NT2/D1 (cell line): ENCODE measurements at regions not wholly inside any gene's neighbourhood (a gene's known extent, or its start where the extent isn't known, plus 50 kb on each side); places are given as distances from the start of the nearest gene placed in this dataset.

Experiments
- SUZ12 ChIP-seq: IDR thresholded peaks from 2 replicates; pipeline ENCODE4 v1.6.1; 2011; ENCODE audit not compliant: insufficient read length, insufficient read depth; ENCODE audit errors: extremely low read depth
- ZNF274 ChIP-seq: IDR thresholded peaks from 2 replicates; pipeline ENCODE4 v1.6.1; 2011; ENCODE audit warnings: mild to moderate bottlenecking, low read depth, low read length

GRCh38 chr15:25067725-25068309 lies 113.0 kb downstream of the SNRPN start:
- TF ChIP-seq ZNF274 = peak; percentile 94
- no peak for TF ChIP-seq SUZ12
